ENCODE measurements at regions not wholly inside any gene's neighbourhood (a gene's known extent, or its start where the extent isn't known, plus 50 kb on each side); places are given as distances from the start of the nearest gene placed in this dataset.

DNA sequence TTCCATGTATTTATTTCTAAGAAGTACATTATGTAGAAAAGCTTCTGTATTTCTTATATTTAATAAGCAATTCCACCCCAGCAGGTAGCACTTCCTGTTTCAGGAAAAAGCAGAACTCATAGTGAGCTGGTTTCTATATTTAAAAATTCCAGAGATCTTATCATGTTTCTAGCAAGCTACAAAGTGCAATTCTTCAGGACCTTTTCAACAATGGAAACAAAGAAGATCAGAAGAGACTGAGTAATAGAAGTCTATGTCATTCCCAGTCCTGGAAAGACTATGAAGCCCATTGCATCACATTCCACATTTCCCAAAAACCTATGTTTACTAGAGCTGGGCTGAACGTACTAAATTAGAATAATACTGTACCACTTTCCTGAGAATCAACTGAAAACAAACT lies 302.6 kb upstream of the NRSN1 start:
- peaks cover 6% of the 10 kb centered on the region for H3K36me3 Mint-ChIP-seq
- H3K27me3 Mint-ChIP-seq (ENCODE audit: low read depth), result no peaks in the 10 kb centered on the region
- H3K4me3 Mint-ChIP-seq, result no peak overlapping the region
- peaks cover 16% of the 10 kb centered on the region for H3K9me3 Mint-ChIP-seq
- DNase-seq (ENCODE audit: low spot score) (no peak), ATAC-seq (no peak)
- no peaks in the 10 kb centered on the region for H3K4me1 Mint-ChIP-seq
- TF ChIP-seq ESRRA (CRISPR knock-in tag; IDR thresholded peaks at IDR 0.05; ENCODE audit: borderline replicate concordance) (no peak), SP1 (CRISPR knock-in tag; conservative IDR thresholded peaks at IDR 0.05) (no peak), ZNF263 (CRISPR knock-in tag; IDR thresholded peaks at IDR 0.05; ENCODE audit: low read depth) (no peak), FOXJ3 (CRISPR knock-in tag; IDR thresholded peaks at IDR 0.05; ENCODE audit: borderline replicate concordance) (no peak), HMGXB4 (CRISPR knock-in tag; IDR thresholded peaks at IDR 0.05) (no peak)
- TF ChIP-seq, protein P1, sequence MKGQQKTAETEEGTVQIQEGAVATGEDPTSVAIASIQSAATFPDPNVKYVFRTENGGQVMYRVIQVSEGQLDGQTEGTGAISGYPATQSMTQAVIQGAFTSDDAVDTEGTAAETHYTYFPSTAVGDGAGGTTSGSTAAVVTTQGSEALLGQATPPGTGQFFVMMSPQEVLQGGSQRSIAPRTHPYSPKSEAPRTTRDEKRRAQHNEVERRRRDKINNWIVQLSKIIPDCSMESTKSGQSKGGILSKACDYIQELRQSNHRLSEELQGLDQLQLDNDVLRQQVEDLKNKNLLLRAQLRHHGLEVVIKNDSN (CRISPR knock-in tag; IDR thresholded peaks at IDR 0.05), result no peak
- TF ChIP-seq, protein P2, sequence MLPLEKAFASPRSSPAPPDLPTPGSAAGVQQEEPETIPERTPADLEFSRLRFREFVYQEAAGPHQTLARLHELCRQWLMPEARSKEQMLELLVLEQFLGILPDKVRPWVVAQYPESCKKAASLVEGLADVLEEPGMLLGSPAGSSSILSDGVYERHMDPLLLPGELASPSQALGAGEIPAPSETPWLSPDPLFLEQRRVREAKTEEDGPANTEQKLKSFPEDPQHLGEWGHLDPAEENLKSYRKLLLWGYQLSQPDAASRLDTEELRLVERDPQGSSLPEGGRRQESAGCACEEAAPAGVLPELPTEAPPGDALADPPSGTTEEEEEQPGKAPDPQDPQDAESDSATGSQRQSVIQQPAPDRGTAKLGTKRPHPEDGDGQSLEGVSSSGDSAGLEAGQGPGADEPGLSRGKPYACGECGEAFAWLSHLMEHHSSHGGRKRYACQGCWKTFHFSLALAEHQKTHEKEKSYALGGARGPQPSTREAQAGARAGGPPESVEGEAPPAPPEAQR (CRISPR knock-in tag; IDR thresholded peaks at IDR 0.05), result no peak
- TF ChIP-seq, protein P3, sequence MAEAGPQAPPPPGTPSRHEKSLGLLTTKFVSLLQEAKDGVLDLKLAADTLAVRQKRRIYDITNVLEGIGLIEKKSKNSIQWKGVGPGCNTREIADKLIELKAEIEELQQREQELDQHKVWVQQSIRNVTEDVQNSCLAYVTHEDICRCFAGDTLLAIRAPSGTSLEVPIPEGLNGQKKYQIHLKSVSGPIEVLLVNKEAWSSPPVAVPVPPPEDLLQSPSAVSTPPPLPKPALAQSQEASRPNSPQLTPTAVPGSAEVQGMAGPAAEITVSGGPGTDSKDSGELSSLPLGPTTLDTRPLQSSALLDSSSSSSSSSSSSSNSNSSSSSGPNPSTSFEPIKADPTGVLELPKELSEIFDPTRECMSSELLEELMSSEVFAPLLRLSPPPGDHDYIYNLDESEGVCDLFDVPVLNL (CRISPR knock-in tag; IDR thresholded peaks at IDR 0.05; ENCODE audit: borderline replicate concordance, low read depth), result no peak
- no peak overlapping the region for H3K27ac Mint-ChIP-seq
- POLR2A ChIA-PET, result no interaction called here
- CTCF ChIA-PET, result interaction anchor here (0.5 kb wide), 1 partner anchor 451 kb away, joined by 3 read pairs; no protein-coding TSS in a partner anchor

DNA sequence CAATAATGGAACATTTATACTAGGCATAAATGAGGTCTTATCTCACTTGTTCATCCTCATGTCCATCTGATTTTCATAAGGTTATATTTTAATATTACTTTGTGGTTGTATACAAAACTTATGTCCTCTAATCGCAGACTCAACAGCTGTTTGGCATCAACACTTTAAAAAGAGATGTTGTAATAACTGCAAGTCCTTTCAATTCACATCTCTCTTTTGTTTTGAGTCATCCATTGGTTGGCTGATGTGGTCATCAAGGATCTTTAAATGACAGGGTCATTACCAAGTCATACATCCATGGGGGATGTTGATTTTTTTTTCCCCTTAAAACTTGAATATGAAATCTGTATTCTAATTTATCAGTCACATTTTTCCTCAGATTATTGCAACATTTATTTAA lies 299.4 kb upstream of the NRSN1 start:
- no peak overlapping the region for H3K4me3 Mint-ChIP-seq
- no peak for ATAC-seq
- DNase-seq (ENCODE audit: low spot score), result no peak
- POLR2A ChIA-PET, result no interaction called here
- H3K4me1 Mint-ChIP-seq, result no peaks in the 10 kb centered on the region
- no peaks in the 10 kb centered on the region for H3K9me3 Mint-ChIP-seq
- no peaks in the 10 kb centered on the region for H3K27me3 Mint-ChIP-seq (ENCODE audit: low read depth)
- no peak for TF ChIP-seq ELF4 (CRISPR knock-in tag; IDR thresholded peaks at IDR 0.05; ENCODE audit: low read depth)
- no peak for TF ChIP-seq RORB (CRISPR knock-in tag; IDR thresholded peaks at IDR 0.05)
- no peak for TF ChIP-seq HMGXB4 (CRISPR knock-in tag; IDR thresholded peaks at IDR 0.05)
- no peak for TF ChIP-seq SMAD3 (CRISPR knock-in tag; IDR thresholded peaks at IDR 0.05; ENCODE audit: borderline replicate concordance)
- no peaks in the 10 kb centered on the region for H3K36me3 Mint-ChIP-seq
- H3K27ac Mint-ChIP-seq, result no peak overlapping the region
- CTCF ChIA-PET, result no interaction called here

- Mint-ChIP-seq H3K27ac (no peak overlapping the region), H3K9me3 (no peaks in the 10 kb centered on the region), H3K4me1 (no peaks in the 10 kb centered on the region), H3K4me3 (no peak overlapping the region), H3K36me3 (no peaks in the 10 kb centered on the region), H3K27me3 (ENCODE audit: low read depth) (no peaks in the 10 kb centered on the region)
- no peak for DNase-seq (ENCODE audit: low spot score)
- ChIA-PET POLR2A (no interaction called here), CTCF (no interaction called here)
- no peak for ATAC-seq
- TF ChIP-seq, protein P4, sequence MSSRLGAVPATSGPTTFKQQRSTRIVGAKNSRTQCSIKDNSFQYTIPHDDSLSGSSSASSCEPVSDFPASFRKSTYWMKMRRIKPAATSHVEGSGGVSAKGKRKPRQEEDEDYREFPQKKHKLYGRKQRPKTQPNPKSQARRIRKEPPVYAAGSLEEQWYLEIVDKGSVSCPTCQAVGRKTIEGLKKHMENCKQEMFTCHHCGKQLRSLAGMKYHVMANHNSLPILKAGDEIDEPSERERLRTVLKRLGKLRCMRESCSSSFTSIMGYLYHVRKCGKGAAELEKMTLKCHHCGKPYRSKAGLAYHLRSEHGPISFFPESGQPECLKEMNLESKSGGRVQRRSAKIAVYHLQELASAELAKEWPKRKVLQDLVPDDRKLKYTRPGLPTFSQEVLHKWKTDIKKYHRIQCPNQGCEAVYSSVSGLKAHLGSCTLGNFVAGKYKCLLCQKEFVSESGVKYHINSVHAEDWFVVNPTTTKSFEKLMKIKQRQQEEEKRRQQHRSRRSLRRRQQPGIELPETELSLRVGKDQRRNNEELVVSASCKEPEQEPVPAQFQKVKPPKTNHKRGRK (CRISPR knock-in tag; IDR thresholded peaks at IDR 0.05; ENCODE audit: borderline replicate concordance), result no peak
- TF ChIP-seq NFE2L1 (CRISPR knock-in tag; IDR thresholded peaks at IDR 0.05) (no peak), FOXP4 (CRISPR knock-in tag; IDR thresholded peaks at IDR 0.05) (no peak), MAX (CRISPR knock-in tag; IDR thresholded peaks at IDR 0.05) (no peak), TP53 (CRISPR knock-in tag; IDR thresholded peaks at IDR 0.05) (no peak), ZNF671 (CRISPR knock-in tag; IDR thresholded peaks at IDR 0.05) (no peak), JAZF1 (CRISPR knock-in tag; IDR thresholded peaks at IDR 0.05) (no peak), E2F1 (CRISPR knock-in tag; IDR thresholded peaks at IDR 0.05) (no peak), TCF7 (CRISPR knock-in tag; IDR thresholded peaks at IDR 0.05; ENCODE audit: low read depth) (no peak), CREB1 (CRISPR knock-in tag; IDR thresholded peaks at IDR 0.05) (no peak)
Observed at GRCh38 chr6:23828861-23829260, 297.2 kb upstream of the NRSN1 start.
